ENCODE measurements at regions not wholly inside any gene's neighbourhood (a gene's known extent, or its start where the extent isn't known, plus 50 kb on each side); places are given as distances from the start of the nearest gene placed in this dataset.

DNA sequence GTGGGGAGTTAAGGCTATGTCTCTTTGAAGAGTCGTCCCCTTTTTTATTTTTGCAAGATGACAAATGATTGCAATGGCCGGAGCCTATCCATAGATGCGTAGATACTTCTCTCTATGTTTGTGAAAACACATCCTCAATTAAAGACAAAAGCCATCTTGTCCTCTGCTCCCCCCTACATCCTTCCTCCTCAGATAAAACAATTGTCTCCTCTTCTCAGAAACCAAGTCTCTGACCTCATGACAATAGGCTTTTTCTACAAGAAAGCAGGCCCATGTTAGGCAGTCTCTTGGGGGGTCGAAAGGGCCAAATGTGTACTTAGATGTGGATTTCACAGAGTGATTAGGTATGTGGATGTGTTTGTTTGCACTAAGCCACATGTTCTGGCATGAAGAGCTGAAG is 51.1 kb upstream of the SSTR4 start:
- TF ChIP-seq, protein P1, sequence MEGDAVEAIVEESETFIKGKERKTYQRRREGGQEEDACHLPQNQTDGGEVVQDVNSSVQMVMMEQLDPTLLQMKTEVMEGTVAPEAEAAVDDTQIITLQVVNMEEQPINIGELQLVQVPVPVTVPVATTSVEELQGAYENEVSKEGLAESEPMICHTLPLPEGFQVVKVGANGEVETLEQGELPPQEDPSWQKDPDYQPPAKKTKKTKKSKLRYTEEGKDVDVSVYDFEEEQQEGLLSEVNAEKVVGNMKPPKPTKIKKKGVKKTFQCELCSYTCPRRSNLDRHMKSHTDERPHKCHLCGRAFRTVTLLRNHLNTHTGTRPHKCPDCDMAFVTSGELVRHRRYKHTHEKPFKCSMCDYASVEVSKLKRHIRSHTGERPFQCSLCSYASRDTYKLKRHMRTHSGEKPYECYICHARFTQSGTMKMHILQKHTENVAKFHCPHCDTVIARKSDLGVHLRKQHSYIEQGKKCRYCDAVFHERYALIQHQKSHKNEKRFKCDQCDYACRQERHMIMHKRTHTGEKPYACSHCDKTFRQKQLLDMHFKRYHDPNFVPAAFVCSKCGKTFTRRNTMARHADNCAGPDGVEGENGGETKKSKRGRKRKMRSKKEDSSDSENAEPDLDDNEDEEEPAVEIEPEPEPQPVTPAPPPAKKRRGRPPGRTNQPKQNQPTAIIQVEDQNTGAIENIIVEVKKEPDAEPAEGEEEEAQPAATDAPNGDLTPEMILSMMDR (IDR thresholded peaks at IDR 0.05) = no peak
- no peak for TF ChIP-seq EZH2 (IDR thresholded peaks at IDR 0.05; ENCODE audit: borderline replicate concordance, insufficient read depth, low read depth, low read length, poor library complexity, severe bottlenecking)
